HEK293 (cell line): ENCODE measurements at regions not wholly inside any gene's neighbourhood (a gene's known extent, or its start where the extent isn't known, plus 50 kb on each side); places are given as distances from the start of the nearest gene placed in this dataset.

Source experiments
- CTCF ChIA-PET: fragments of 350-600 bp; formaldehyde crosslinking; extraction: SDS; loops from one replicate; lab custom pipeline; 2021; ENCODE audit warnings: antibody characterized with exemption; lab: Yijun Ruan, JAX
- POLR2A ChIA-PET: fragments of 300-600 bp; formaldehyde crosslinking; extraction: SDS; loops from one replicate; lab custom pipeline; 2020; ENCODE audit warnings: antibody characterized with exemption, inconsistent platforms; lab: Yijun Ruan, JAX
- H3K27ac ChIP-seq: fragments of 200-500 bp; sonication (Bioruptor generic); 2 replicates; pipeline ENCODE4 v1.5.1; 2014; ENCODE audit warnings: low read depth, low read length, control low read depth, inconsistent platforms; ENCODE audit errors: extremely low read depth
- H3K36me3 ChIP-seq, 2 experiments: fragments of 200-500 bp in 1 of 2; sonication (Bioruptor generic) in 1 of 2; 1 replicate in 1 of 2; 2 replicates in 1 of 2; pipeline ENCODE4 v1.5.1; 2014 to 2017; ENCODE audit warnings: inconsistent platforms in 2 of 2, low read length in 2 of 2; ENCODE audit not compliant: control insufficient read depth in 2 of 2, insufficient read depth in 1 of 2
- H3K4me1 ChIP-seq: fragments of 200-500 bp; sonication (Bioruptor generic); 2 replicates; pipeline ENCODE4 v1.5.1; 2014; ENCODE audit warnings: mild to moderate bottlenecking, low read length, inconsistent platforms; ENCODE audit not compliant: control insufficient read depth, insufficient read depth
- H3K4me3 ChIP-seq: 2 replicates; pipeline ENCODE4 v1.5.1; 2011; ENCODE audit warnings: low read depth, mild to moderate bottlenecking, control low read depth, low read length, moderate library complexity
- H3K9me3 ChIP-seq: fragments of 200-500 bp; sonication (Bioruptor generic); 2 replicates; pipeline ENCODE4 v1.5.1; 2014; ENCODE audit warnings: low read depth, low read length, inconsistent platforms; ENCODE audit not compliant: control insufficient read depth, insufficient read depth
- EGR2 ChIP-seq: fragments of 450-650 bp; formaldehyde crosslinking; IDR thresholded peaks from 2 replicates; pipeline ENCODE4 v1.5.1; 2016; ENCODE audit warnings: low read depth, missing biosample characterization, missing genetic modification characterization
- GFI1B ChIP-seq: fragments of 450-650 bp; formaldehyde crosslinking; IDR thresholded peaks from 2 replicates; pipeline ENCODE4 v1.5.1; 2016; ENCODE audit warnings: missing biosample characterization, missing genetic modification characterization
- KLF1 ChIP-seq: fragments of 450-650 bp; formaldehyde crosslinking; IDR thresholded peaks from 2 replicates; pipeline ENCODE4 v1.5.1; 2016; ENCODE audit warnings: missing biosample characterization, missing genetic modification characterization
- KLF8 ChIP-seq: fragments of 450-650 bp; formaldehyde crosslinking; IDR thresholded peaks from 2 replicates; pipeline ENCODE4 v1.5.1; 2016; ENCODE audit warnings: missing biosample characterization, missing genetic modification characterization
- SCRT2 ChIP-seq: fragments of 450-650 bp; formaldehyde crosslinking; IDR thresholded peaks from 2 replicates; pipeline ENCODE4 v1.5.1; 2016; ENCODE audit warnings: missing biosample characterization, missing genetic modification characterization
- SETDB1 ChIP-seq: IDR thresholded peaks from one replicate; pipeline ENCODE4 v1.6.1; 2017; ENCODE audit warnings: mild to moderate bottlenecking, low read length, moderate library complexity, mixed read lengths; ENCODE audit not compliant: insufficient read length
- ZBTB20 ChIP-seq: fragments of 450-650 bp; formaldehyde crosslinking; IDR thresholded peaks from 2 replicates; pipeline ENCODE4 v1.5.1; 2016; ENCODE audit warnings: missing biosample characterization, missing genetic modification characterization
- ZBTB8A ChIP-seq: fragments of 450-650 bp; formaldehyde crosslinking; IDR thresholded peaks from 2 replicates; pipeline ENCODE4 v1.5.1; 2016; ENCODE audit warnings: missing biosample characterization, missing genetic modification characterization
- ZNF223 ChIP-seq: fragments of 450-650 bp; formaldehyde crosslinking; IDR thresholded peaks from 2 replicates; pipeline ENCODE4 v1.5.1; 2016; ENCODE audit warnings: missing biosample characterization, missing genetic modification characterization
- ZNF426 ChIP-seq: fragments of 450-650 bp; formaldehyde crosslinking; IDR thresholded peaks from 2 replicates; pipeline ENCODE4 v1.5.1; 2017; ENCODE audit warnings: missing biosample characterization, missing genetic modification characterization, mild to moderate bottlenecking, inconsistent platforms, moderate library complexity
- ZNF549 ChIP-seq: fragments of 450-650 bp; IDR thresholded peaks from 2 replicates; pipeline ENCODE4 v1.5.1; 2018; ENCODE audit warnings: missing biosample characterization, missing genetic modification characterization, mild to moderate bottlenecking, inconsistent platforms, moderate library complexity
- ZNF654 ChIP-seq: fragments of 450-650 bp; formaldehyde crosslinking; IDR thresholded peaks from 2 replicates; pipeline ENCODE4 v1.5.1; 2016; ENCODE audit warnings: low read depth, missing biosample characterization, missing genetic modification characterization
- ZNF660 ChIP-seq: fragments of 450-650 bp; IDR thresholded peaks from 2 replicates; pipeline ENCODE4 v1.5.1; 2018; ENCODE audit warnings: missing biosample characterization, mild to moderate bottlenecking, missing genetic modification characterization
- ZNF664 ChIP-seq: fragments of 450-650 bp; formaldehyde crosslinking; IDR thresholded peaks from 2 replicates; pipeline ENCODE4 v1.5.1; 2016; ENCODE audit warnings: missing biosample characterization, missing genetic modification characterization
- ZNF670 ChIP-seq: fragments of 450-650 bp; formaldehyde crosslinking; IDR thresholded peaks from 2 replicates; pipeline ENCODE4 v1.5.1; 2016; ENCODE audit warnings: missing biosample characterization, missing genetic modification characterization, low read depth
- ZNF76 ChIP-seq: fragments of 450-650 bp; formaldehyde crosslinking; IDR thresholded peaks from 2 replicates; pipeline ENCODE4; 2016; ENCODE audit warnings: low read depth, missing biosample characterization, missing genetic modification characterization, borderline replicate concordance
- ZNF768 ChIP-seq: fragments of 450-650 bp; formaldehyde crosslinking; IDR thresholded peaks from 2 replicates; pipeline ENCODE4 v1.5.1; 2018; ENCODE audit warnings: missing biosample characterization, mild to moderate bottlenecking, missing genetic modification characterization
- ZNF792 ChIP-seq: fragments of 450-650 bp; formaldehyde crosslinking; IDR thresholded peaks from 2 replicates; pipeline ENCODE4 v1.5.1; 2016; ENCODE audit warnings: missing biosample characterization, missing genetic modification characterization
- ZNF830 ChIP-seq: fragments of 450-650 bp; IDR thresholded peaks from 2 replicates; pipeline ENCODE4 v1.5.0; 2018; ENCODE audit warnings: missing biosample characterization, missing genetic modification characterization, low read depth, mild to moderate bottlenecking, moderate library complexity
- ZSCAN30 ChIP-seq: fragments of 450-650 bp; IDR thresholded peaks from 2 replicates; pipeline ENCODE4 v1.5.1; 2018; ENCODE audit warnings: missing biosample characterization, mild to moderate bottlenecking, missing genetic modification characterization, moderate library complexity
- TF ChIP-seq, protein P1 (sequence below): fragments of 450-650 bp; formaldehyde crosslinking; IDR thresholded peaks from 2 replicates; pipeline ENCODE4 v1.5.1; 2016; ENCODE audit warnings: missing biosample characterization, missing genetic modification characterization
- TF ChIP-seq, protein P2 (sequence below): fragments of 450-650 bp; formaldehyde crosslinking; IDR thresholded peaks from 2 replicates; pipeline ENCODE4 v1.5.1; 2016; ENCODE audit warnings: missing biosample characterization, missing genetic modification characterization, borderline replicate concordance
- TF ChIP-seq, protein P3 (sequence below): IDR thresholded peaks from 2 replicates; pipeline ENCODE4 v1.6.1; 2011; ENCODE audit warnings: mild to moderate bottlenecking, low read depth, low read length, borderline replicate concordance
- TF ChIP-seq, protein P4 (sequence below): fragments of 450-650 bp; formaldehyde crosslinking; IDR thresholded peaks from 2 replicates; pipeline ENCODE4 v1.5.1; 2016; ENCODE audit warnings: missing biosample characterization, missing genetic modification characterization
- TF ChIP-seq, protein P5 (sequence below): fragments of 450-650 bp; formaldehyde crosslinking; IDR thresholded peaks from 2 replicates; pipeline ENCODE4 v1.5.1; 2016; ENCODE audit warnings: missing biosample characterization, missing genetic modification characterization

DNA sequence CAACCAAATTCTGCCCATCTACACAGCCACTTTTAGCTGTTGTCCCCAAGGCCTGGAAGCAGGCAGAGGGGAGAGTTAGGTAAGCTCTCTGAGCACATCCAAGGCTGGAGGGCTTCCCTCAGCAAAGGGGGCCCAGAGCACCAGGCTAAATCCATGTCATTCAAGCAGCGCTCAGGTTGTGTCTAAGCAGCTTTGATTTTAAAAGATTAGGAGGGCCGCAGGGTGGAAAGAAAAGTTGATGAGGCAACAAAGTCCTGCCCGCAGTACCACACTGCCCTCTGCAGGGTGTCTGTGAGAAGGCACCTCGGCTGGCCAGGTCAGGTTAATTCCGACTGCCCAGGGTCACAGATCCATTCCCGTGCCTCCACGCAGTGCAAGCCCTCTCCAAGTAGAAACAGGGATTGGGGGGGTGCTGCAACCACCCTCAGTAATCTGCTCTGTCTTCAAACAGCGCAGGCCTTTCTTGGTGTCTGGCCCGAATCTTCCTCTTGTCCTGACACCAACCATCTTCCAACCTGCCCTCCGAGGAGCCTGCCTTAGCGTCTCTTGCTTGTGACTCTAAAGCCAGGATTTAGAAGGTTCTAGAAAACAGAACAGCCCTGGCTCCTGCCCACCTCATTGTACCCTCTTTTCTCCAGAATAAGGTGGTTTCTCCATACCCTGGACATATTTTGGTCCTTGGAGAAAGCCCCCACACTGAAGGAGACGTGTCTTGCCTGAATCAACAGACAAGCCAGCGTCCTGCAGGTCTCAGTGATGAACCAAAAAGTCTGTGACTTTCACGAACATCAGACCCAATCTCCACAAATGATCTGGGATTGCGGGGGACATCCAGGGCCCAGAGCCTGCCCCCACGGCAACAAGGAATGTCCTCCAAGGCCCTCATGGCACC is 289.2 kb downstream of the TNS1 start:
- Histone ChIP-seq H3K4me1 (no peaks in the 10 kb centered on the region), H3K36me3 (no peaks in the 10 kb centered on the region), H3K4me3 (no peak overlapping the region), H3K9me3 (no peaks in the 10 kb centered on the region), H3K27ac (no peak overlapping the region)
- POLR2A ChIA-PET, result interaction anchor here (0.8 to 1.0 kb wide), 2 partner anchors 203 to 1021 kb away, joined by 3 read pairs; no protein-coding TSS in a partner anchor
- CTCF ChIA-PET, result interaction anchor here (0.6 to 4.2 kb wide), 65 partner anchors 8 to 1660 kb away, joined by 3 to 59 read pairs (median 4); no protein-coding TSS in a partner anchor
- TF ChIP-seq ZNF223 (tag by site-specific recombination) (no peak; the same call in 1 of the 2 replicates), ZSCAN30 (peak; percentile 64; the same call in 1 of the 2 replicates), ZNF660 (tag by site-specific recombination) (0 out of 2 replicates have a peak, but pooled peaks have one; percentile 42), ZNF664 (no peak), SCRT2 (no peak), ZNF768 (tag by site-specific recombination) (no peak), KLF8 (tag by site-specific recombination) (no peak), ZNF654 (tag by site-specific recombination) (peak; percentile 92), ZNF792 (no peak), KLF1 (no peak), ZNF670 (tag by site-specific recombination) (no peak), GFI1B (peak; percentile 35; the same call in 1 of the 2 replicates), SETDB1 (no peak), ZNF549 (tag by site-specific recombination) (no peak), ZBTB8A (tag by site-specific recombination) (no peak), EGR2 (tag by site-specific recombination) (no peak), ZNF426 (no peak), ZNF830 (no peak), ZNF76 (tag by site-specific recombination) (no peak), ZBTB20 (no peak)
- TF ChIP-seq, protein P1, sequence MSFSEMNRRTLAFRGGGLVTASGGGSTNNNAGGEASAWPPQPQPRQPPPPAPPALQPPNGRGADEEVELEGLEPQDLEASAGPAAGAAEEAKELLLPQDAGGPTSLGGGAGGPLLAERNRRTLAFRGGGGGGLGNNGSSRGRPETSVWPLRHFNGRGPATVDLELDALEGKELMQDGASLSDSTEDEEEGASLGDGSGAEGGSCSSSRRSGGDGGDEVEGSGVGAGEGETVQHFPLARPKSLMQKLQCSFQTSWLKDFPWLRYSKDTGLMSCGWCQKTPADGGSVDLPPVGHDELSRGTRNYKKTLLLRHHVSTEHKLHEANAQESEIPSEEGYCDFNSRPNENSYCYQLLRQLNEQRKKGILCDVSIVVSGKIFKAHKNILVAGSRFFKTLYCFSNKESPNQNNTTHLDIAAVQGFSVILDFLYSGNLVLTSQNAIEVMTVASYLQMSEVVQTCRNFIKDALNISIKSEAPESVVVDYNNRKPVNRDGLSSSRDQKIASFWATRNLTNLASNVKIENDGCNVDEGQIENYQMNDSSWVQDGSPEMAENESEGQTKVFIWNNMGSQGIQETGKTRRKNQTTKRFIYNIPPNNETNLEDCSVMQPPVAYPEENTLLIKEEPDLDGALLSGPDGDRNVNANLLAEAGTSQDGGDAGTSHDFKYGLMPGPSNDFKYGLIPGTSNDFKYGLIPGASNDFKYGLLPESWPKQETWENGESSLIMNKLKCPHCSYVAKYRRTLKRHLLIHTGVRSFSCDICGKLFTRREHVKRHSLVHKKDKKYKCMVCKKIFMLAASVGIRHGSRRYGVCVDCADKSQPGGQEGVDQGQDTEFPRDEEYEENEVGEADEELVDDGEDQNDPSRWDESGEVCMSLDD, result no peak
- TF ChIP-seq, protein P2, sequence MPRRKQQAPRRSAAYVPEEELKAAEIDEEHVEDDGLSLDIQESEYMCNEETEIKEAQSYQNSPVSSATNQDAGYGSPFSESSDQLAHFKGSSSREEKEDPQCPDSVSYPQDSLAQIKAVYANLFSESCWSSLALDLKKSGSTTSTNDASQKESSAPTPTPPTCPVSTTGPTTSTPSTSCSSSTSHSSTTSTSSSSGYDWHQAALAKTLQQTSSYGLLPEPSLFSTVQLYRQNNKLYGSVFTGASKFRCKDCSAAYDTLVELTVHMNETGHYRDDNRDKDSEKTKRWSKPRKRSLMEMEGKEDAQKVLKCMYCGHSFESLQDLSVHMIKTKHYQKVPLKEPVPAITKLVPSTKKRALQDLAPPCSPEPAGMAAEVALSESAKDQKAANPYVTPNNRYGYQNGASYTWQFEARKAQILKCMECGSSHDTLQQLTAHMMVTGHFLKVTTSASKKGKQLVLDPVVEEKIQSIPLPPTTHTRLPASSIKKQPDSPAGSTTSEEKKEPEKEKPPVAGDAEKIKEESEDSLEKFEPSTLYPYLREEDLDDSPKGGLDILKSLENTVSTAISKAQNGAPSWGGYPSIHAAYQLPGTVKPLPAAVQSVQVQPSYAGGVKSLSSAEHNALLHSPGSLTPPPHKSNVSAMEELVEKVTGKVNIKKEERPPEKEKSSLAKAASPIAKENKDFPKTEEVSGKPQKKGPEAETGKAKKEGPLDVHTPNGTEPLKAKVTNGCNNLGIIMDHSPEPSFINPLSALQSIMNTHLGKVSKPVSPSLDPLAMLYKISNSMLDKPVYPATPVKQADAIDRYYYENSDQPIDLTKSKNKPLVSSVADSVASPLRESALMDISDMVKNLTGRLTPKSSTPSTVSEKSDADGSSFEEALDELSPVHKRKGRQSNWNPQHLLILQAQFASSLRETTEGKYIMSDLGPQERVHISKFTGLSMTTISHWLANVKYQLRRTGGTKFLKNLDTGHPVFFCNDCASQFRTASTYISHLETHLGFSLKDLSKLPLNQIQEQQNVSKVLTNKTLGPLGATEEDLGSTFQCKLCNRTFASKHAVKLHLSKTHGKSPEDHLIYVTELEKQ (tag by site-specific recombination), result no peak
- TF ChIP-seq, protein P3, sequence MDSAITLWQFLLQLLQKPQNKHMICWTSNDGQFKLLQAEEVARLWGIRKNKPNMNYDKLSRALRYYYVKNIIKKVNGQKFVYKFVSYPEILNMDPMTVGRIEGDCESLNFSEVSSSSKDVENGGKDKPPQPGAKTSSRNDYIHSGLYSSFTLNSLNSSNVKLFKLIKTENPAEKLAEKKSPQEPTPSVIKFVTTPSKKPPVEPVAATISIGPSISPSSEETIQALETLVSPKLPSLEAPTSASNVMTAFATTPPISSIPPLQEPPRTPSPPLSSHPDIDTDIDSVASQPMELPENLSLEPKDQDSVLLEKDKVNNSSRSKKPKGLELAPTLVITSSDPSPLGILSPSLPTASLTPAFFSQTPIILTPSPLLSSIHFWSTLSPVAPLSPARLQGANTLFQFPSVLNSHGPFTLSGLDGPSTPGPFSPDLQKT, result no peak
- TF ChIP-seq, protein P4, sequence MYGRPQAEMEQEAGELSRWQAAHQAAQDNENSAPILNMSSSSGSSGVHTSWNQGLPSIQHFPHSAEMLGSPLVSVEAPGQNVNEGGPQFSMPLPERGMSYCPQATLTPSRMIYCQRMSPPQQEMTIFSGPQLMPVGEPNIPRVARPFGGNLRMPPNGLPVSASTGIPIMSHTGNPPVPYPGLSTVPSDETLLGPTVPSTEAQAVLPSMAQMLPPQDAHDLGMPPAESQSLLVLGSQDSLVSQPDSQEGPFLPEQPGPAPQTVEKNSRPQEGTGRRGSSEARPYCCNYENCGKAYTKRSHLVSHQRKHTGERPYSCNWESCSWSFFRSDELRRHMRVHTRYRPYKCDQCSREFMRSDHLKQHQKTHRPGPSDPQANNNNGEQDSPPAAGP, result no peak
- TF ChIP-seq, protein P5, sequence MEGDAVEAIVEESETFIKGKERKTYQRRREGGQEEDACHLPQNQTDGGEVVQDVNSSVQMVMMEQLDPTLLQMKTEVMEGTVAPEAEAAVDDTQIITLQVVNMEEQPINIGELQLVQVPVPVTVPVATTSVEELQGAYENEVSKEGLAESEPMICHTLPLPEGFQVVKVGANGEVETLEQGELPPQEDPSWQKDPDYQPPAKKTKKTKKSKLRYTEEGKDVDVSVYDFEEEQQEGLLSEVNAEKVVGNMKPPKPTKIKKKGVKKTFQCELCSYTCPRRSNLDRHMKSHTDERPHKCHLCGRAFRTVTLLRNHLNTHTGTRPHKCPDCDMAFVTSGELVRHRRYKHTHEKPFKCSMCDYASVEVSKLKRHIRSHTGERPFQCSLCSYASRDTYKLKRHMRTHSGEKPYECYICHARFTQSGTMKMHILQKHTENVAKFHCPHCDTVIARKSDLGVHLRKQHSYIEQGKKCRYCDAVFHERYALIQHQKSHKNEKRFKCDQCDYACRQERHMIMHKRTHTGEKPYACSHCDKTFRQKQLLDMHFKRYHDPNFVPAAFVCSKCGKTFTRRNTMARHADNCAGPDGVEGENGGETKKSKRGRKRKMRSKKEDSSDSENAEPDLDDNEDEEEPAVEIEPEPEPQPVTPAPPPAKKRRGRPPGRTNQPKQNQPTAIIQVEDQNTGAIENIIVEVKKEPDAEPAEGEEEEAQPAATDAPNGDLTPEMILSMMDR (tag by site-specific recombination), result peak; percentile 88
